ENCODE measurements at regions not wholly inside any gene's neighbourhood (a gene's known extent, or its start where the extent isn't known, plus 50 kb on each side); places are given as distances from the start of the nearest gene placed in this dataset.
"Not testable (repeated sequence)": the region's sequence is repeated elsewhere in the genome, so short reads cannot be mapped to it uniquely, and the experiment has no call there.

- in situ Hi-C loops (cut with HindIII; ENCODE audit: low sequenced_read_pairs): no loop called here
- DNase-seq (ENCODE audit: low spot score): no peak
Observed at GRCh38 chr9:109641372-109641659, 138.7 kb upstream of the PALM2AKAP2 start.

GRCh38 chr9:109652112-109652511 lies 127.9 kb upstream of the PALM2AKAP2 start:
- in situ Hi-C loops (cut with HindIII; ENCODE audit: low sequenced_read_pairs): no loop called here

GRCh38 chr9:109652971-109653370 lies 127.0 kb upstream of the PALM2AKAP2 start:
- in situ Hi-C loops (cut with HindIII; ENCODE audit: low sequenced_read_pairs): no loop called here
- no peak for DNase-seq (ENCODE audit: low spot score)

More at GRCh38 chr9:109652112-109652511, 127.9 kb upstream of the PALM2AKAP2 start:
- no peak for DNase-seq (ENCODE audit: low spot score)

- no peak for DNase-seq (ENCODE audit: low spot score)
- in situ Hi-C loops (cut with HindIII; ENCODE audit: low sequenced_read_pairs): no loop called here
Observed at GRCh38 chr9:109653470-109653869, 126.5 kb upstream of the PALM2AKAP2 start.

- in situ Hi-C loops (cut with HindIII; ENCODE audit: low sequenced_read_pairs); DNase-seq (ENCODE audit: low spot score): not testable (repeated sequence)
Observed at GRCh38 chr9:109663978-109664377, 116.0 kb upstream of the PALM2AKAP2 start.

GRCh38 chr9:109665736-109666135 lies 114.3 kb upstream of the PALM2AKAP2 start:
- DNase-seq (ENCODE audit: low spot score); in situ Hi-C loops (cut with HindIII; ENCODE audit: low sequenced_read_pairs): not testable (repeated sequence)

- no peak for DNase-seq (ENCODE audit: low spot score)
- in situ Hi-C loops (cut with HindIII; ENCODE audit: low sequenced_read_pairs): no loop called here
Observed at GRCh38 chr9:109681301-109681700, 98.7 kb upstream of the PALM2AKAP2 start.

- in situ Hi-C loops (cut with HindIII; ENCODE audit: low sequenced_read_pairs): no loop called here
- no peak for DNase-seq (ENCODE audit: low spot score)
Observed at GRCh38 chr9:109682227-109682626, 97.8 kb upstream of the PALM2AKAP2 start.

GRCh38 chr9:109683521-109683920 lies 96.5 kb upstream of the PALM2AKAP2 start:
- DNase-seq (ENCODE audit: low spot score): no peak
- in situ Hi-C loops (cut with HindIII; ENCODE audit: low sequenced_read_pairs): no loop called here

- in situ Hi-C loops (cut with HindIII; ENCODE audit: low sequenced_read_pairs): no loop called here
- DNase-seq (ENCODE audit: low spot score): no peak
Observed at GRCh38 chr9:109689701-109690100, 90.3 kb upstream of the PALM2AKAP2 start.

GRCh38 chr9:109699019-109699418 lies 81.0 kb upstream of the PALM2AKAP2 start:
- in situ Hi-C loops (cut with HindIII; ENCODE audit: low sequenced_read_pairs): no loop called here
- DNase-seq (ENCODE audit: low spot score): no peak

GRCh38 chr9:109704546-109704945 lies 75.5 kb upstream of the PALM2AKAP2 start:
- in situ Hi-C loops (cut with HindIII; ENCODE audit: low sequenced_read_pairs): no loop called here
- DNase-seq (ENCODE audit: low spot score): no peak

- no peak for DNase-seq (ENCODE audit: low spot score)
- in situ Hi-C loops (cut with HindIII; ENCODE audit: low sequenced_read_pairs): no loop called here
Observed at GRCh38 chr9:109705515-109705914, 74.5 kb upstream of the PALM2AKAP2 start.

GRCh38 chr9:109707355-109707754 lies 72.6 kb upstream of the PALM2AKAP2 start:
- DNase-seq (ENCODE audit: low spot score): peak; percentile 48
- in situ Hi-C loops (cut with HindIII; ENCODE audit: low sequenced_read_pairs): no loop called here

- no peak for DNase-seq (ENCODE audit: low spot score)
- in situ Hi-C loops (cut with HindIII; ENCODE audit: low sequenced_read_pairs): no loop called here
Observed at GRCh38 chr9:109708451-109708945, 71.5 kb upstream of the PALM2AKAP2 start.

- in situ Hi-C loops (cut with HindIII; ENCODE audit: low sequenced_read_pairs): no loop called here
Observed at GRCh38 chr9:109709866-109710265, 70.1 kb upstream of the PALM2AKAP2 start.

GRCh38 chr9:109710830-109711229 lies 69.2 kb upstream of the PALM2AKAP2 start:
- in situ Hi-C loops (cut with HindIII; ENCODE audit: low sequenced_read_pairs): no loop called here
- no peak for DNase-seq (ENCODE audit: low spot score)

More at GRCh38 chr9:109709866-109710265, 70.1 kb upstream of the PALM2AKAP2 start:
- no peak for DNase-seq (ENCODE audit: low spot score)

GRCh38 chr9:109715344-109715743 lies 64.7 kb upstream of the PALM2AKAP2 start:
- in situ Hi-C loops (cut with HindIII; ENCODE audit: low sequenced_read_pairs): no loop called here

GRCh38 chr9:109716631-109717030 lies 63.4 kb upstream of the PALM2AKAP2 start:
- in situ Hi-C loops (cut with HindIII; ENCODE audit: low sequenced_read_pairs): no loop called here
- no peak for DNase-seq (ENCODE audit: low spot score)

More at GRCh38 chr9:109715344-109715743, 64.7 kb upstream of the PALM2AKAP2 start:
- DNase-seq (ENCODE audit: low spot score): no peak

GRCh38 chr9:109717342-109717741 lies 62.7 kb upstream of the PALM2AKAP2 start:
- in situ Hi-C loops (cut with HindIII; ENCODE audit: low sequenced_read_pairs): no loop called here
- DNase-seq (ENCODE audit: low spot score): no peak

- DNase-seq (ENCODE audit: low spot score): no peak
- in situ Hi-C loops (cut with HindIII; ENCODE audit: low sequenced_read_pairs): no loop called here
Observed at GRCh38 chr9:109718861-109719260, 61.1 kb upstream of the PALM2AKAP2 start.

GRCh38 chr9:109721001-109721400 lies 59.0 kb upstream of the PALM2AKAP2 start:
- DNase-seq (ENCODE audit: low spot score): no peak
- in situ Hi-C loops (cut with HindIII; ENCODE audit: low sequenced_read_pairs): no loop called here

Data from G401 (cell line).